NCI-H2107 treated with DMSO at 0.1 percent for 48 hours (cell line): ENCODE measurements at regions not wholly inside any gene's neighbourhood (a gene's known extent, or its start where the extent isn't known, plus 50 kb on each side); places are given as distances from the start of the nearest gene placed in this dataset.
"Not testable (repeated sequence)": the region's sequence is repeated elsewhere in the genome, so short reads cannot be mapped to it uniquely, and the experiment has no call there.

Experiments
- DNase-seq: peaks from one replicate; lab custom pipeline; 2025; ENCODE audit not compliant: unreplicated experiment; lab: John Stamatoyannopoulos, UW

DNA sequence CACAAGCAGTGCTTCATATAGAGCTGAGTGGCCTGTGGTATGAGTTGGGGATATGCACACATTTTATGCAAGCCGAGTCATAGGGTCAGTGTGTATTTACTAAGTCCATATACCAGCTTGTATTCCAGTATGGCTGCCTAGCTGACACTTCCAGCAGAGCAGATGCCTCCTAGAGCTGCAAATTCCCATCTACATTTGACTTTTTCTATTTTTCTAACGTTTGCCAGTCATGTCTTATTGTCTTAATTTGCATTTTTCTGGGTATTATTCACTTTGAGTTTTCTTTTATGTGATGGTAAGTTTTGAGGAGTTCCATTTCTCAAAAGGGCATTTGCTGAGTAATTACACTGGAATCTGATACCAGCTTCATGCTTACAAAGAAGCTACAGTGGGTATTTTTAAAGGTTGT is 334.5 kb upstream of the CDH2 start:
- no peak for DNase-seq

DNA sequence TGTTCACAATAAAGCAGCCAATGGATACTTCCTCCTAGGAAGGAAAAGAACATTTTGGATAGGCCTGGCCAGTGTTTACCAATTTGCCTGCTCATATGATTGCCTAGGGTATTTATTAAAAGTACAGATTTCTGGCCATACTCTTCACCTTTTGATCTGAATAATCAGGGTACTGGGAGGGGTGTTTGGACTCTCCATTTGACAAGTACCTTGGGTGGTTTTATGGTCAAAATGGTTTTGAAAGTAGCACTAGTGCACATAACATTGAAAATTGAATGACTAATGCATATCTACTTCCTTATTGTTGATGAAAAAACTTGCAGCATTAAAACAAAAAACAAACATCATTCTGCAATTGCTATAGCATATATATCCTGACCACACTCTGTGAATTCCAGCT is 333.3 kb upstream of the CDH2 start:
- DNase-seq, result no peak

DNA sequence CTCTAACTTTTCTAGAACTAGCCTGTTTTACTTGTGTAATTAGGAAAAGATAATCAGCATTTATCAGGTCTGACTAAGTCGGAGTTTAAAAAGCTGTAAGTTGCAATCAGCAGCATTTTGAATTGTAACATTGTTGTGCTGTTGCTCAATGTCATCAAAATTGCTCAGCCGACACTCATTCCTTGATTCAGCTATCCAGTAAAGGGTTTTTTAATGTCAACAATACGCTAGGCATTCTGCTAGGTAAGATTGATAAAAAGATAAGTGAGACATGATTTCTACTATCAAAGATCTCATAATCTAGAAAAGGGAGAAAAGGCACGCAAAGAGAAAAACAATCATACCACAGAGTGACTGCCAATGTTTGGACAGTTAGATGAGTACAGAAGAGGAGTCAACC is 327.1 kb upstream of the CDH2 start:
- DNase-seq, result no peak

GRCh38 chr18:28494151-28494550 is 317.2 kb upstream of the CDH2 start:
- no peak for DNase-seq

DNA sequence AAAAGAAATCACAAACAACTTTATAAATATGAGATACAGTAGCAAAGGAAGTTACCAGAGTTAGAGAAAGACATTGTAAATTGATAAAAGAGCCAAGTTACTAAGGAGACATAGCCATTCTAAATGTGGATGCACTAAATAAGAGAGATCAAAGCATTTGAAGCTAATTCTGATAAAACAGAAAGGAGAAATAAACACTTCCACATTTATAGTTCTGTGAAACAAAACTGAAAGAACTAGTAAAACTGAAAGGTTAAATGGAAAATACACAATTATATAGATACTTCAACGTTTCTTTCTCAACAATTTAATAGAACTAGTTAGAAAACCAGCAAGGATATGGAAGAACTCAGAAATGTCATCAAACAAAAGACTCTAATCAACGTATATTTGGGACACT is 309.0 kb upstream of the CDH2 start:
- no peak for DNase-seq

DNA sequence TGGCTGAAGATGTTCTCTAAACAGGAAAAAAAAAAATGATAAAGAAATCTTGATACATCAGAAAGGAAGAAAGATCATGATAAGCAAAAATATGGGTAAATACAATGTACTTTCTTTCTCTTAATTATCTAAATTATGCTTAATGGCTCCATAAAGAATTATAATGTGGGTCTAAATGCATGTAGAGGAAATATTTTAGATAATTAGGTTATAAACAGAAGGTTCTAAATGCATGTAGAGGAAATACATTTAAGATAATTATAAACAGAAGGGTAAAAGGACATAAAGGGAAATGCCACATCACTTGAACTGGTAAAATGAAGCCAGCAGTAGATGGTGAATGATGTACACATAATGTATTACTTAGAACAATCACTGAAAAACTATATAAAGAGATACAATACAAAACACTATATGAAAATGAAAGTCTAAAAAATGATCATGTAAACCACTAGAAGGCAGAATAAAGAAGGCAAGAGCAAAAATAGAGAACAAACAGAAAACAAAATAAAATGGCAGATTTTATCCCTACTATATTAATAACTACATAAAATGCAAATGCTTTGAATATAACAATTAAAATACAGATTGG is 308.4 kb upstream of the CDH2 start:
- no peak for DNase-seq

DNA sequence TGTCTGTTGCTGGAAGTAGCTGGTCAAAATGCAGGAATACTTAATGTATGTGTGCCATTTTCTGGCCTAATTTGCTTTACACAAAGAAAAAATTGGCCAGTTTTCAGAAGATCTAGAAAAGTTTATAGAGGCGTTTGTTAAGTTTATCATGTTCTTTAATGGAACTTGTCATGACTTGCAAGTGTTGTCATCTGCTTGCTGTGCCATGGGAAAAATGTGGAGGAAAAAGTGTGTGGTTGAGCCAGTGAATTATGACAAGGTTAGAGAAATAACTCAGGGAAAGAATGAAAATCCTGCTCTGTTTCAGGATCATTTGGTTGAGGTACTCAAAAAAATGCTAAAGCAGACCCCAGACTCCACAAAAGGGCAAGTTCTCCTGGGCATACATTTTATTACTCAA is 301.6 kb upstream of the CDH2 start:
- no peak for DNase-seq

- DNase-seq, result no peak
Observed at GRCh38 chr18:28476302-28476701, 299.4 kb upstream of the CDH2 start.

GRCh38 chr18:28469946-28470345 is 293.0 kb upstream of the CDH2 start:
- no peak for DNase-seq

GRCh38 chr18:28468901-28469300 is 292.0 kb upstream of the CDH2 start:
- DNase-seq, result no peak

GRCh38 chr18:28466204-28466603 is 289.3 kb upstream of the CDH2 start:
- DNase-seq, result no peak

- DNase-seq, result no peak
Observed at GRCh38 chr18:28459587-28459986, 282.7 kb upstream of the CDH2 start.

- DNase-seq, result no peak
Observed at GRCh38 chr18:28458751-28459150, 281.8 kb upstream of the CDH2 start.

DNA sequence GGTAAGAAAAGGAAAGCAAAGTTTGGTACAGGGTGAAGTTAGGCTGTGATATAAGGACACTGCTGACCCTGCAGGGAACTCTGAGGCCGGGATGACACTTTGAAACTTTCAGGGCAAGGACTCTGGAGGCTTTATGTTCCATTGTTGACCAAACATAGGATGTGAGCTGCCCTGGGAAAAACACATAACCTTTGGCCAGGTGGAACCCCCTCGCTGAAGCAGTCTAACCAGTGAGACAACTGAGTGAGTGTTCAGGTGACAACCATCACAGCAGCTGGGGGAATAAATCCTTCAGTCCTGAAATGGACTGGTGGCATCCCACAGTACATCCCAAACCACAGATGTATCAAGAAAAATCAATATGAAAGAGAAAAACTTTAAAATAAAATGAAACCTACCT is 280.9 kb upstream of the CDH2 start:
- DNase-seq, result no peak

DNA sequence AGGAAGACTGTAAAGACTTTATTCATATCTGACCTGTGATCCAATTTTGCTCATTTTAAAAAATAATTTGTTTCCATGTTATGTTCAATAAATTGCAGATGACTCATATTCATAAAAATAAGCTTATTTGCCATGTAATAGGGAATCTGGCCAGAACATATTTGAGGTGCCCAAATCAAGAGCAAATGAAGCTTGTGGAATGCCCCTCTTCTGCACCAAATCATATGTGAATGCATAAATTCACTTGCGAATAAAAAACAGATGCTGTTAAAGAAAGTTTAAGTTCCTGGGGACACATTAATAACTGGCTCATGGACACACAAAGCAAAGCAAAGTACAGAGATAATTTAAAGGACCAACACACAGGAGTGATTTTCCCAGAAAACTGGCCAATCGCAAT is 279.0 kb upstream of the CDH2 start:
- DNase-seq, result no peak

- DNase-seq, result no peak
Observed at GRCh38 chr18:28439870-28440269, 262.9 kb upstream of the CDH2 start.

DNA sequence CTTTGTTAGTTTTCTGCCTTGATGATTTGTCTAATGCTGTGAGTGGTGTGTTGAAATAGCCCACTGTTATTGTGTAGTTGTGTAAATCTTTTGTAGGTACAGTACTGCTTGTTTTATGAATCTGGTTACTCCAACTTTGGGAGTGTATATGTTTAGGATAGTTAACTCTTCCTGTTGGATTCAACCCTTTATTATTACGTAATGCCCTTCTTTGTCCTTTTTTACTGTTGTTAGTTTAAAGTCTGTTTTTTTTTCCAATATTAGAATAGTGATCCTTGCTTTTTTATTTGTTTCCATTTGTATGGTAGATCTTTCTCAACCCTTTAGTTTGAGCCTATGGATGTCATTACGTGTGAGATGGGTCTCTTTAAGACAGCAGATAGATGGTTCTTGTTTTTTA is 261.5 kb upstream of the CDH2 start:
- no peak for DNase-seq

DNA sequence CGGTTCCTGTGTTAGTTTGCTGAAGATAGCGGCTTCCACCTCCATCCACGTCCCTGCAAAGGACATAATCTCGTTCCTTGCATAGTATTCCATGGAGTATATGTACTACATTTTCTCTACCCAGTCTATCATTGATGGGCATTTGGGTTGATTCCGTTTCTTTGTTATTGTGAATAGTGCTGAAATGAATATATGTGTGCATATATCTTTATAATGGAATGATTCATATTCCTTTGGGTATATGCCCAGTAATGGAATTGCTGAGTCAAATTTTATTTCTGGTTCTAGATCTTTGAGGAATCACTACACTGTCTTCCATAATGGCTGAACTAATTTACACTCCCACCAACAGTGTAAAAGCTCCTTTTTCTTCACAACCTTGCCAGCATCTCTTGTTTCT is 255.4 kb upstream of the CDH2 start:
- DNase-seq, result no peak

DNA sequence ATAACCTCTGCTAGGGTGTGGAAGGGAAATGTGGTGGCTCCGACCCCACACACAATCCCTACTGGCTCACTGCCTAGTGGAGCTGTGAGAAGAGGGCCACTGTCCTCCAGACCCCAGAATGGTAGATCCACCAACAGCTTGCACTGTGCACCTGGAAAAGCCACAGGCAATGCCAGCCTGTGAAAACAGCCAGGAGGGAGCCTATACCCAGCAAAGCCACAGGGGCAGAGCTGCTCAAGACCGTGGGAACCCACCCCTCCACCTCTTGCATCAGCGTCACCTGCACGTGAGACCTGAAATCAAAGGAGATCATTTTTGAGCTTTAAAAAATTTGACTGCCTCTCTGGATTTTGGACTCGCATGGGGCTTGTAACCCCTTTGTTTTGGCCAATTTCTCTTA is 249.0 kb upstream of the CDH2 start:
- no peak for DNase-seq

DNA sequence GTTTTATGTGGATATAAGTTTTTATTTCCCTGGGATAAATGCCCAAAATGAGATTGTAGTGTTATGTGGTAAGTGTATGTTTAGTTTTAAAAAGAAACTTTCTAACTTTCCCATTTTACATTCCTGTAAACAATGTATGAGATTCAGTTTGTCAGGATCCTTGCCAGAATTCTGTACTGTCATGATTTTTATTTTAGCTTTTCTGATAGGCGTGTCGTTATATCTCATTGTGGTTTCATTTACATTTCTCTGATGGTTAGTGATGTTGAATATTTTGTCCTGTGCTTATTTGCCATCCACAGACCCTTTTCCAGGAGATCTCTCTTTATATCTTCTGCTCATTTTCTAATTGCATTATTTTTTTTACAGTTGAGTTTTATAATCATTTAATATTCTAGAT is 245.6 kb upstream of the CDH2 start:
- no peak for DNase-seq

DNA sequence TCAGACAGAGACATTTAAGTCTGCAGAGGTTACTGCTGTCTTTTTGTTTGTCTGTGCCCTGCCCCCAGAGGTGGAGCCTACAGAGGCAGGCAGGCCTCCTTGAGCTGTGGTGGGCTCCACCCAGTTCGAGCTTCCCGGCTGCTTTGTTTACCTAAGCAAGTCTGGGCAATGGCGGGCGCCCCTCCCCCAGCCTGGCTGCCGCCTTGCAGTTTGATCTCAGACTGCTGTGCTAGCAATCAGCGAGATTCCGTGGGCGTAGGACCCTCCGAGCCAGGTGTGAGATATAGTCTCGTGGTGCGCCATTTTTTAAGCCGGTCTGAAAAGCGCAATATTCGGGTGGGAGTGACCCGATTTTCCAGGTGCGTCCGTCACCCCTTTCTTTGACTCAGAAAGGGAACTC is 245.0 kb upstream of the CDH2 start:
- not testable (repeated sequence) for DNase-seq

- no peak for DNase-seq
Observed at GRCh38 chr18:28412521-28412920, 235.6 kb upstream of the CDH2 start.

GRCh38 chr18:28411806-28412205 is 234.9 kb upstream of the CDH2 start:
- DNase-seq, result no peak

DNA sequence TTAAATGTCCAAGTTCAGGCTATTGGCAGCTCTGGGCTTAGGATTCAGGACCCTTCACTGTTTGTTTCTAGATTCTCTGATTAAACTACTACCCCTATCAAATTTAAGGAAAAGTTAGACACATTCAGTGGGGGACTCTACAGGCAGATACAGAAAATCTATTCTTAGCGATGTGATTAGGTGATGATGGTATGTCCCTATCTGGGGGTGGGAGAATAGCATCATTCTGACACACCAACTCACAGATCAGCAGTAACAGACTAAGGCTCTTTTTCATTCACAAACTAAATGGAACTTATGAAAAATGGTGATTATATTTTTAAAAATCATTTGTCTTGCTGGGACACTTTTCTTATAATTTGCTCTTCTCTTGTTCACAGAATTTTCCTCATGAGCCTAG is 232.9 kb upstream of the CDH2 start:
- no peak for DNase-seq
